A673 (cell line): ENCODE measurements at regions not wholly inside any gene's neighbourhood (a gene's known extent, or its start where the extent isn't known, plus 50 kb on each side); places are given as distances from the start of the nearest gene placed in this dataset.

Experiments used
- BruUV-seq: library from RNA; stranded (reverse); fragments of 400-500 nt; replicated peaks from 2 replicates; lab custom pipeline; 2021; lab: Mats Ljungman, UMichigan
- CTCF ChIA-PET: fragments of 300-600 bp; sonication (Branson Sonifier 250); formaldehyde crosslinking; loops from one replicate; lab custom pipeline; 2022; ENCODE audit warnings: antibody characterized with exemption; lab: Charles Lee
- POLR2A ChIA-PET: fragments of 300-600 bp; sonication (Branson Sonifier 250); formaldehyde crosslinking; loops from one replicate; lab custom pipeline; 2022; ENCODE audit warnings: antibody characterized with exemption; ENCODE audit not compliant: low non-redundant PET; lab: Charles Lee
- DNase-seq: peaks from one replicate; pipeline ENCODE4 v3.0.0-alpha.2; 2015; ENCODE audit warnings: low spot score
- H3K27ac ChIP-seq: fragments of 200-600 bp; sonication (generic); 2 replicates; pipeline ENCODE4 v1.5.1; 2016; ENCODE audit warnings: mixed run types, low read depth, mild to moderate bottlenecking, mixed read lengths, antibody characterized with exemption, low read length; ENCODE audit not compliant: poor library complexity, severe bottlenecking
- H3K27me3 ChIP-seq: fragments of 200-600 bp; sonication (generic); replicated peaks from 2 replicates; pipeline ENCODE4 v1.6.1; 2017; ENCODE audit warnings: mixed run types, low read depth, mild to moderate bottlenecking, mixed read lengths, antibody characterized with exemption, low read length; ENCODE audit not compliant: insufficient read depth, poor library complexity
- H3K36me3 ChIP-seq: fragments of 200-600 bp; sonication (generic); 2 replicates; pipeline ENCODE4 v1.6.1; 2016; ENCODE audit warnings: mixed run types, mild to moderate bottlenecking, mixed read lengths, antibody characterized with exemption, low read length; ENCODE audit not compliant: insufficient read depth, poor library complexity, severe bottlenecking
- H3K4me1 ChIP-seq: fragments of 200-600 bp; sonication (generic); 2 replicates; pipeline ENCODE4 v1.6.1; 2017; ENCODE audit warnings: mixed run types, mild to moderate bottlenecking, mixed read lengths, antibody characterized with exemption, low read length; ENCODE audit not compliant: insufficient read depth, poor library complexity, severe bottlenecking
- H3K4me3 ChIP-seq: fragments of 200-600 bp; sonication (generic); 2 replicates; pipeline ENCODE4 v1.5.1; 2016; ENCODE audit warnings: low read depth, mixed run types, mild to moderate bottlenecking, mixed read lengths, low read length; ENCODE audit not compliant: poor library complexity, severe bottlenecking
- H3K9me3 ChIP-seq: fragments of 200-600 bp; sonication (generic); 2 replicates; pipeline ENCODE4 v1.6.1; 2016; ENCODE audit warnings: mixed run types, low read depth, mild to moderate bottlenecking, mixed read lengths, antibody characterized with exemption, low read length; ENCODE audit not compliant: poor library complexity, severe bottlenecking
- CTCF ChIP-seq: fragments of 300-800, 200-600 bp; sonication (generic); conservative IDR thresholded peaks from 2 replicates; pipeline ENCODE4 v1.5.1; 2017; ENCODE audit warnings: low read depth, mild to moderate bottlenecking, antibody characterized with exemption, low read length, moderate library complexity, mixed read lengths
- EZH2 ChIP-seq: fragments of 200-600 bp; sonication (generic); IDR thresholded peaks from 2 replicates; pipeline ENCODE4 v1.6.1; 2017; ENCODE audit warnings: borderline replicate concordance, low read depth, mild to moderate bottlenecking, mixed read lengths, antibody characterized with exemption, low read length; ENCODE audit not compliant: poor library complexity, severe bottlenecking
- intact Hi-C: fragments of 100-400 bp; cut with micrococcal nuclease; formaldehyde crosslinking; loops from one replicate; pipeline ENCODE4 v1.10.0; 2022; ENCODE audit not compliant: unreplicated experiment

- no peak overlapping the region for H3K4me3 ChIP-seq
- TF ChIP-seq EZH2, result no peak
- TF ChIP-seq CTCF, result no peak
- H3K9me3 ChIP-seq, result no peaks in the 10 kb centered on the region
- H3K27ac ChIP-seq, result no peak overlapping the region
- H3K36me3 ChIP-seq, result no peaks in the 10 kb centered on the region
- BruUV-seq, result no TSS peak
- H3K4me1 ChIP-seq, result no peaks in the 10 kb centered on the region
- ChIA-PET CTCF (no interaction called here), POLR2A (no interaction called here)
- intact Hi-C loops, result no loop called here
- no peak for DNase-seq
- H3K27me3 ChIP-seq, result peaks cover 3% of the 10 kb centered on the region
Measured at GRCh38 chr2:63668466-63668865, 79.7 kb downstream of the MDH1 start.

GRCh38 chr2:63669596-63669995, 80.8 kb downstream of the MDH1 start:
- POLR2A ChIA-PET, result no interaction called here
- no peak overlapping the region for H3K27ac ChIP-seq
- BruUV-seq, result no TSS peak
- no peaks in the 10 kb centered on the region for H3K9me3 ChIP-seq
- TF ChIP-seq CTCF (no peak), EZH2 (no peak)
- H3K4me1 ChIP-seq, result no peaks in the 10 kb centered on the region
- no peak overlapping the region for H3K4me3 ChIP-seq
- H3K27me3 ChIP-seq, result peaks cover 3% of the 10 kb centered on the region
- no peaks in the 10 kb centered on the region for H3K36me3 ChIP-seq
- DNase-seq, result no peak
- CTCF ChIA-PET, result interaction anchor here (1.1 kb wide), 1 partner anchor 10 kb away, joined by 3 read pairs; no protein-coding TSS in a partner anchor
- intact Hi-C loops, result no loop called here

GRCh38 chr2:63673865-63674533, 85.2 kb downstream of the MDH1 start:
- CTCF ChIA-PET, result no interaction called here
- no peak overlapping the region for H3K27ac ChIP-seq
- intact Hi-C loops, result no loop called here
- no TSS peak for BruUV-seq
- no peak overlapping the region for H3K4me3 ChIP-seq
- no peaks in the 10 kb centered on the region for H3K36me3 ChIP-seq
- no peak for DNase-seq
- H3K4me1 ChIP-seq, result no peaks in the 10 kb centered on the region
- no peak for TF ChIP-seq CTCF
- no peak for TF ChIP-seq EZH2
- peaks cover 3% of the 10 kb centered on the region for H3K27me3 ChIP-seq
- H3K9me3 ChIP-seq, result no peaks in the 10 kb centered on the region
- POLR2A ChIA-PET, result no interaction called here
